ENCODE measurements at regions not wholly inside any gene's neighbourhood (a gene's known extent, or its start where the extent isn't known, plus 50 kb on each side); places are given as distances from the start of the nearest gene placed in this dataset.

- TF ChIP-seq CTCF (conservative IDR thresholded peaks at IDR 0.05) (no peak), ZFX (IDR thresholded peaks at IDR 0.05) (no peak)
These were observed 53.4 kb upstream of the ANTXR2 start for GRCh38 chr4:80126435-80126834.

All from C4-2B (cell line).